H1 (cell line): ENCODE measurements at regions not wholly inside any gene's neighbourhood (a gene's known extent, or its start where the extent isn't known, plus 50 kb on each side); places are given as distances from the start of the nearest gene placed in this dataset.

Experiments
- CTCF ChIA-PET: fragments of 300-600 bp; sonication (Branson Sonifier 250); formaldehyde crosslinking; loops from one replicate; lab custom pipeline; 2021; ENCODE audit not compliant: partially characterized antibody; lab: Charles Lee
- POLR2A ChIA-PET: fragments of 300-600 bp; sonication (Branson Sonifier 250); formaldehyde crosslinking; loops from one replicate; lab custom pipeline; 2021; ENCODE audit warnings: inconsistent platforms; ENCODE audit not compliant: partially characterized antibody; lab: Charles Lee
- DNase-seq, 2 experiments: peaks; one replicate each; pipeline versions ENCODE4 v3.0.0 to v3.0.0-alpha.2; 2010 to 2022; ENCODE audit warnings: low spot score in 2 of 2, low read depth in 1 of 2, mixed read lengths in 1 of 2
- FAIRE-seq: peaks from 2 replicates; lab custom pipeline; 2011; peaks lifted over from hg19 to GRCh38; lab: Jason Lieb, UNC
- H2AFZ ChIP-seq: 2 replicates; pipeline ENCODE4 v1.8.1; 2012; ENCODE audit warnings: low read length, inconsistent platforms
- H2AK5ac ChIP-seq: 2 replicates; pipeline ENCODE4 v1.6.1; 2013; ENCODE audit warnings: low read depth, low read length
- H2BK120ac ChIP-seq: replicated peaks from 2 replicates; pipeline ENCODE3; 2013; ENCODE audit warnings: low read depth, low read length, inconsistent platforms
- H2BK12ac ChIP-seq: 2 replicates; pipeline ENCODE4 v1.6.1; 2013; ENCODE audit warnings: low read depth, low read length
- H2BK15ac ChIP-seq: 2 replicates; pipeline ENCODE4 v1.6.1; 2013; ENCODE audit warnings: low read length
- H2BK20ac ChIP-seq: 2 replicates; pipeline ENCODE4 v1.6.1; 2013; ENCODE audit warnings: low read length
- H2BK5ac ChIP-seq: 2 replicates; pipeline ENCODE4 v1.6.1; 2013; ENCODE audit warnings: low read depth, low read length
- H3K14ac ChIP-seq: 2 replicates; pipeline ENCODE4 v1.6.1; 2013; ENCODE audit warnings: inconsistent platforms; ENCODE audit not compliant: insufficient read length
- H3K18ac ChIP-seq: 2 replicates; pipeline ENCODE4 v1.6.1; 2013; ENCODE audit warnings: low read length; ENCODE audit errors: extremely low read depth
- H3K23ac ChIP-seq: 2 replicates; pipeline ENCODE4 v1.6.1; 2013; ENCODE audit warnings: inconsistent platforms; ENCODE audit not compliant: insufficient read length
- H3K23me2 ChIP-seq: 2 replicates; pipeline ENCODE4 v1.6.1; 2013; ENCODE audit warnings: low read depth, low read length
- H3K27ac ChIP-seq: 2 replicates; pipeline ENCODE4 v1.6.1; 2011; ENCODE audit warnings: low read depth, low read length, inconsistent platforms
- H3K27me3 ChIP-seq, 4 experiments: replicated peaks in 1 of 4; 1 replicate in 1 of 4; 2 replicates in 3 of 4; pipeline versions ENCODE4 v1.6.1 to v1.8.1; 2011 to 2013; ENCODE audit warnings: low read length in 3 of 4, mild to moderate bottlenecking in 3 of 4, inconsistent platforms in 2 of 4, mixed read lengths in 2 of 4, moderate library complexity in 1 of 4; ENCODE audit not compliant: control insufficient read depth in 3 of 4, insufficient read depth in 3 of 4; ENCODE audit errors: extremely low read depth in 1 of 4
- H3K36me3 ChIP-seq, 4 experiments: 2 replicates each; pipeline versions ENCODE4 v1.6.1 to v1.8.1; 2011 to 2013; ENCODE audit warnings: mild to moderate bottlenecking in 4 of 4, low read length in 3 of 4, moderate library complexity in 2 of 4, control low read depth in 1 of 4, inconsistent platforms in 1 of 4; ENCODE audit not compliant: insufficient read depth in 4 of 4, control insufficient read depth in 2 of 4
- H3K4ac ChIP-seq: replicated peaks from 2 replicates; pipeline ENCODE3; 2013; ENCODE audit warnings: low read length, low read depth, mixed read lengths, inconsistent platforms; ENCODE audit not compliant: insufficient read length
- H3K4me1 ChIP-seq, 4 experiments: replicated peaks in 1 of 4; 1 replicate in 1 of 4; 2 replicates in 3 of 4; pipeline versions ENCODE4 v1.6.1 to v1.8.1; 2011 to 2013; ENCODE audit warnings: low read length in 3 of 4, inconsistent platforms in 2 of 4, mixed read lengths in 1 of 4; ENCODE audit not compliant: insufficient read depth in 4 of 4, control insufficient read depth in 3 of 4
- H3K4me2 ChIP-seq, 2 experiments: 2 replicates each; pipeline versions ENCODE4 v1.6.1 to v1.8.1; 2011 to 2013; ENCODE audit warnings: low read depth in 2 of 2, low read length in 2 of 2, control low read depth in 1 of 2, inconsistent platforms in 1 of 2, mild to moderate bottlenecking in 1 of 2; ENCODE audit not compliant: insufficient read depth in 1 of 2
- H3K4me3 ChIP-seq, 4 experiments: fragments of 200-600, 300-600 bp in 1 of 4; sonication (generic), shearing (Covaris generic), sonication (Bioruptor Twin) in 1 of 4; 2 replicates each; pipeline versions ENCODE4 v1.5.1 to v1.8.1; 2011 to 2016; ENCODE audit warnings: low read length in 4 of 4, low read depth in 3 of 4, control low read depth in 2 of 4, inconsistent platforms in 2 of 4, mild to moderate bottlenecking in 2 of 4, mixed read lengths in 1 of 4, moderate library complexity in 1 of 4; ENCODE audit not compliant: insufficient read depth in 2 of 4; ENCODE audit errors: extremely low read depth in 1 of 4
- H3K56ac ChIP-seq: replicated peaks from 2 replicates; pipeline ENCODE3; 2013; ENCODE audit warnings: low read depth, mild to moderate bottlenecking, mixed read lengths, low read length, inconsistent platforms; ENCODE audit not compliant: insufficient read length
- H3K79me1 ChIP-seq: 2 replicates; pipeline ENCODE4 v1.6.1; 2013; ENCODE audit warnings: low read depth, low read length, control low read depth
- H3K79me2 ChIP-seq, 2 experiments: 2 replicates each; pipeline versions ENCODE4 v1.6.1 to v1.8.1; 2012 to 2013; ENCODE audit warnings: low read length in 2 of 2, mild to moderate bottlenecking in 2 of 2, inconsistent platforms in 1 of 2; ENCODE audit not compliant: insufficient read depth in 2 of 2, control insufficient read depth in 1 of 2
- H3K9ac ChIP-seq, 4 experiments: replicated peaks in 1 of 4; 1 replicate in 1 of 4; 2 replicates in 3 of 4; pipeline versions ENCODE4 v1.6.1 to v1.8.1; 2011 to 2013; ENCODE audit warnings: low read depth in 3 of 4, low read length in 3 of 4, control low read depth in 2 of 4, mild to moderate bottlenecking in 2 of 4, moderate library complexity in 2 of 4, inconsistent platforms in 1 of 4; ENCODE audit errors: extremely low read depth in 1 of 4
- H3K9me3 ChIP-seq, 2 experiments: 2 replicates each; pipeline versions ENCODE4 v1.6.1 to v1.8.1; 2012 to 2013; ENCODE audit warnings: mild to moderate bottlenecking in 2 of 2, moderate library complexity in 2 of 2, control low read depth in 1 of 2, inconsistent platforms in 1 of 2, low read depth in 1 of 2, low read length in 1 of 2, mixed read lengths in 1 of 2; ENCODE audit not compliant: insufficient read depth in 2 of 2
- H4K20me1 ChIP-seq, 2 experiments: replicated peaks in 1 of 2; 2 replicates each; pipeline versions ENCODE3 to v1.8.1; 2011 to 2013; ENCODE audit warnings: inconsistent platforms in 2 of 2, low read length in 2 of 2, mild to moderate bottlenecking in 1 of 2; ENCODE audit not compliant: insufficient read depth in 2 of 2, control insufficient read depth in 1 of 2
- H4K5ac ChIP-seq: 2 replicates; pipeline ENCODE4 v1.6.1; 2013; ENCODE audit warnings: low read length, low read depth, mixed read lengths, inconsistent platforms; ENCODE audit not compliant: insufficient read length
- H4K8ac ChIP-seq: 2 replicates; pipeline ENCODE4 v1.8.0; 2013; ENCODE audit warnings: mild to moderate bottlenecking, moderate library complexity, low read length, inconsistent platforms; ENCODE audit not compliant: insufficient read depth; ENCODE audit errors: extremely low read depth
- H4K91ac ChIP-seq: replicated peaks from 2 replicates; pipeline ENCODE3; 2013; ENCODE audit warnings: low read length, mixed read lengths, inconsistent platforms; ENCODE audit not compliant: insufficient read length
- GTF2F1 ChIP-seq: IDR thresholded peaks from 2 replicates; pipeline ENCODE4 v1.6.1; 2012; ENCODE audit warnings: low read depth, low read length, improper control_type of control experiment, borderline replicate concordance
- KDM1A ChIP-seq: fragments of 200-600, 300-600 bp; sonication (generic); IDR thresholded peaks from 2 replicates; pipeline ENCODE4 v1.7.1; 2016; ENCODE audit warnings: mild to moderate bottlenecking, low read length, borderline replicate concordance
- KDM5A ChIP-seq: fragments of 200-600 bp; IDR thresholded peaks from 2 replicates; pipeline ENCODE4 v1.7.1; 2012; ENCODE audit warnings: mild to moderate bottlenecking, low read length, inconsistent platforms, mixed read lengths
- NANOG ChIP-seq: IDR thresholded peaks from 2 replicates; pipeline ENCODE4 v1.6.1; 2011; ENCODE audit warnings: low read length, low read depth, mild to moderate bottlenecking, inconsistent platforms; ENCODE audit not compliant: insufficient read depth, poor library complexity, severe bottlenecking
- RXRA ChIP-seq: IDR thresholded peaks from 2 replicates; pipeline ENCODE4 v1.6.1; 2011; ENCODE audit warnings: low read depth, mild to moderate bottlenecking, low read length, moderate library complexity; ENCODE audit not compliant: insufficient read depth
- SP2 ChIP-seq: IDR thresholded peaks from 2 replicates; pipeline ENCODE4 v1.6.1; 2012; ENCODE audit warnings: mild to moderate bottlenecking, low read length, inconsistent platforms
- TAF7 ChIP-seq: optimal IDR thresholded peaks from 2 replicates; pipeline ENCODE3; 2011; ENCODE audit warnings: low read depth, mild to moderate bottlenecking, inconsistent platforms, low read length, moderate library complexity, borderline replicate concordance
- WGBS, 2 experiments: shearing (Covaris generic) in 1 of 2; methylation state at CpG; one replicate each; pipeline versions ENCODE4 v1.1.6 to v1.1.7; 2013 to 2015; ENCODE audit warnings: low lambda C conversion rate in 2 of 2, mixed read lengths in 2 of 2, inconsistent platforms in 1 of 2, low coverage in 1 of 2, missing lambda C conversion rate in 1 of 2; ENCODE audit not compliant: insufficient replicate concordance in 2 of 2, insufficient coverage in 1 of 2, insufficient read length in 1 of 2; ENCODE audit errors: extremely low coverage in 1 of 2, missing lambda C conversion rate in 1 of 2; 5-methylcytosine and 5-hydroxymethylcytosine counted together

- ChIA-PET POLR2A (no interaction called here), CTCF (interaction anchor here (0.5 to 1.0 kb wide), 3 partner anchors 14 to 200 kb away, joined by 3 read pairs; no protein-coding TSS in a partner anchor)
- Histone ChIP-seq H3K79me2 (no peaks in the 10 kb centered on the region), H4K5ac (no peak overlapping the region), H4K8ac (no peak overlapping the region), H2BK5ac (no peak overlapping the region), H2BK20ac (no peak overlapping the region), H3K4me2 (no peak overlapping the region), H2BK120ac (no peak overlapping the region), H3K27ac (no peak overlapping the region), H3K23ac (no peak overlapping the region), H3K23me2 (no peaks in the 10 kb centered on the region), H4K91ac (no peak overlapping the region), H2AK5ac (no peak overlapping the region), H3K27me3 (no peaks in the 10 kb centered on the region), H3K18ac (no peak overlapping the region), H3K9ac (no peak overlapping the region), H2AFZ (no peak overlapping the region), H3K4me3 (no peak overlapping the region), H3K4me1 (no peaks in the 10 kb centered on the region), H3K56ac (no peak overlapping the region), H3K14ac (no peak overlapping the region), H2BK15ac (no peak overlapping the region), H3K36me3 (no peaks in the 10 kb centered on the region), H3K9me3 (peaks cover 3 to 9% of the 10 kb centered on the region in 2 experiments; a peak in 2 of 4 replicates), H2BK12ac (no peak overlapping the region), H3K4ac (no peak overlapping the region), H3K79me1 (no peaks in the 10 kb centered on the region), H4K20me1 (no peaks in the 10 kb centered on the region)
- no peak for TF ChIP-seq RXRA
- no peak for TF ChIP-seq KDM1A
- no peak for TF ChIP-seq TAF7
- no peak for TF ChIP-seq GTF2F1
- TF ChIP-seq NANOG: no peak
- TF ChIP-seq KDM5A: no peak
- no peak for TF ChIP-seq SP2
- DNase-seq: no peak
- FAIRE-seq: no peak
- WGBS, 2 experiments: 85% methylated on average over 5 of the region's 5 CpGs; no CpG with 5 or more reads in 1 of the 2 experiments
Observed at GRCh38 chr7:25368599-25369201, 140.4 kb upstream of the NPVF start.
